NCI-H345 (cell line): ENCODE measurements at regions not wholly inside any gene's neighbourhood (a gene's known extent, or its start where the extent isn't known, plus 50 kb on each side); places are given as distances from the start of the nearest gene placed in this dataset.
"Not testable (repeated sequence)": the region's sequence is repeated elsewhere in the genome, so short reads cannot be mapped to it uniquely, and the experiment has no call there.

Source experiments
- DNase-seq: peaks from one replicate; lab custom pipeline; 2025; lab: John Stamatoyannopoulos, UW

GRCh38 chr15:81723701-81724100 lies 322.1 kb downstream of the MEX3B start:
- DNase-seq, result no peak

- no peak for DNase-seq
These were observed 322.6 kb downstream of the MEX3B start for GRCh38 chr15:81723113-81723651.

- not testable (repeated sequence) for DNase-seq
These were observed 329.4 kb downstream of the MEX3B start for GRCh38 chr15:81716468-81716867.

- DNase-seq, result no peak
These were observed 335.5 kb downstream of the MEX3B start for GRCh38 chr15:81710328-81710727.

- not testable (repeated sequence) for DNase-seq
These were observed 332.9 kb upstream of the TMC3 start for GRCh38 chr15:81706816-81707346.

- DNase-seq, result not testable (repeated sequence)
These were observed 331.7 kb upstream of the TMC3 start for GRCh38 chr15:81705727-81706126.

- DNase-seq, result no peak
These were observed 312.0 kb upstream of the TMC3 start for GRCh38 chr15:81686021-81686420.

GRCh38 chr15:81685237-81685636 lies 311.2 kb upstream of the TMC3 start:
- no peak for DNase-seq

GRCh38 chr15:81680829-81681228 lies 306.8 kb upstream of the TMC3 start:
- no peak for DNase-seq

GRCh38 chr15:81666839-81667238 lies 292.8 kb upstream of the TMC3 start:
- no peak for DNase-seq

- no peak for DNase-seq
These were observed 287.0 kb upstream of the TMC3 start for GRCh38 chr15:81660976-81661375.

GRCh38 chr15:81653259-81653658 lies 279.2 kb upstream of the TMC3 start:
- DNase-seq, result no peak

GRCh38 chr15:81645470-81645869 lies 271.5 kb upstream of the TMC3 start:
- DNase-seq, result no peak

- no peak for DNase-seq
These were observed 269.8 kb upstream of the TMC3 start for GRCh38 chr15:81643771-81644170.

GRCh38 chr15:81642451-81642990 lies 268.5 kb upstream of the TMC3 start:
- no peak for DNase-seq

GRCh38 chr15:81636064-81636463 lies 262.1 kb upstream of the TMC3 start:
- not testable (repeated sequence) for DNase-seq

GRCh38 chr15:81633889-81634288 lies 259.9 kb upstream of the TMC3 start:
- no peak for DNase-seq

- no peak for DNase-seq
These were observed 251.9 kb upstream of the TMC3 start for GRCh38 chr15:81625896-81626295.

GRCh38 chr15:81619002-81619401 lies 245.0 kb upstream of the TMC3 start:
- DNase-seq, result no peak

GRCh38 chr15:81612631-81613030 lies 238.6 kb upstream of the TMC3 start:
- DNase-seq, result no peak

GRCh38 chr15:81611679-81612078 lies 237.7 kb upstream of the TMC3 start:
- DNase-seq, result no peak

- no peak for DNase-seq
These were observed 234.4 kb upstream of the TMC3 start for GRCh38 chr15:81608309-81608829.

- DNase-seq, result no peak
These were observed 230.7 kb upstream of the TMC3 start for GRCh38 chr15:81604713-81605112.
